H1 (cell line): ENCODE measurements at regions not wholly inside any gene's neighbourhood (a gene's known extent, or its start where the extent isn't known, plus 50 kb on each side); places are given as distances from the start of the nearest gene placed in this dataset.

Experiments used
- CTCF ChIA-PET: fragments of 300-600 bp; sonication (Branson Sonifier 250); formaldehyde crosslinking; loops from one replicate; lab custom pipeline; 2021; ENCODE audit not compliant: partially characterized antibody; lab: Charles Lee
- POLR2A ChIA-PET: fragments of 300-600 bp; sonication (Branson Sonifier 250); formaldehyde crosslinking; loops from one replicate; lab custom pipeline; 2021; ENCODE audit warnings: inconsistent platforms; ENCODE audit not compliant: partially characterized antibody; lab: Charles Lee
- DNase-seq, 2 experiments: peaks; one replicate each; pipeline versions ENCODE4 v3.0.0 to v3.0.0-alpha.2; 2010 to 2022; ENCODE audit warnings: low spot score in 2 of 2, low read depth in 1 of 2, mixed read lengths in 1 of 2
- FAIRE-seq: peaks from 2 replicates; lab custom pipeline; 2011; peaks lifted over from hg19 to GRCh38; lab: Jason Lieb, UNC
- H2AFZ ChIP-seq: 2 replicates; pipeline ENCODE4 v1.8.1; 2012; ENCODE audit warnings: low read length, inconsistent platforms
- H2AK5ac ChIP-seq: 2 replicates; pipeline ENCODE4 v1.6.1; 2013; ENCODE audit warnings: low read depth, low read length
- H2BK120ac ChIP-seq: replicated peaks from 2 replicates; pipeline ENCODE3; 2013; ENCODE audit warnings: low read depth, low read length, inconsistent platforms
- H2BK12ac ChIP-seq: 2 replicates; pipeline ENCODE4 v1.6.1; 2013; ENCODE audit warnings: low read depth, low read length
- H2BK15ac ChIP-seq: 2 replicates; pipeline ENCODE4 v1.6.1; 2013; ENCODE audit warnings: low read length
- H2BK20ac ChIP-seq: 2 replicates; pipeline ENCODE4 v1.6.1; 2013; ENCODE audit warnings: low read length
- H2BK5ac ChIP-seq: 2 replicates; pipeline ENCODE4 v1.6.1; 2013; ENCODE audit warnings: low read depth, low read length
- H3K14ac ChIP-seq: 2 replicates; pipeline ENCODE4 v1.6.1; 2013; ENCODE audit warnings: inconsistent platforms; ENCODE audit not compliant: insufficient read length
- H3K18ac ChIP-seq: 2 replicates; pipeline ENCODE4 v1.6.1; 2013; ENCODE audit warnings: low read length; ENCODE audit errors: extremely low read depth
- H3K23ac ChIP-seq: 2 replicates; pipeline ENCODE4 v1.6.1; 2013; ENCODE audit warnings: inconsistent platforms; ENCODE audit not compliant: insufficient read length
- H3K23me2 ChIP-seq: 2 replicates; pipeline ENCODE4 v1.6.1; 2013; ENCODE audit warnings: low read depth, low read length
- H3K27ac ChIP-seq: 2 replicates; pipeline ENCODE4 v1.6.1; 2011; ENCODE audit warnings: low read depth, low read length, inconsistent platforms
- H3K27me3 ChIP-seq, 4 experiments: replicated peaks in 1 of 4; 1 replicate in 1 of 4; 2 replicates in 3 of 4; pipeline versions ENCODE4 v1.6.1 to v1.8.1; 2011 to 2013; ENCODE audit warnings: low read length in 3 of 4, mild to moderate bottlenecking in 3 of 4, inconsistent platforms in 2 of 4, mixed read lengths in 2 of 4, moderate library complexity in 1 of 4; ENCODE audit not compliant: control insufficient read depth in 3 of 4, insufficient read depth in 3 of 4; ENCODE audit errors: extremely low read depth in 1 of 4
- H3K36me3 ChIP-seq, 4 experiments: 2 replicates each; pipeline versions ENCODE4 v1.6.1 to v1.8.1; 2011 to 2013; ENCODE audit warnings: mild to moderate bottlenecking in 4 of 4, low read length in 3 of 4, moderate library complexity in 2 of 4, control low read depth in 1 of 4, inconsistent platforms in 1 of 4; ENCODE audit not compliant: insufficient read depth in 4 of 4, control insufficient read depth in 2 of 4
- H3K4ac ChIP-seq: replicated peaks from 2 replicates; pipeline ENCODE3; 2013; ENCODE audit warnings: low read length, low read depth, mixed read lengths, inconsistent platforms; ENCODE audit not compliant: insufficient read length
- H3K4me1 ChIP-seq, 4 experiments: replicated peaks in 1 of 4; 1 replicate in 1 of 4; 2 replicates in 3 of 4; pipeline versions ENCODE4 v1.6.1 to v1.8.1; 2011 to 2013; ENCODE audit warnings: low read length in 3 of 4, inconsistent platforms in 2 of 4, mixed read lengths in 1 of 4; ENCODE audit not compliant: insufficient read depth in 4 of 4, control insufficient read depth in 3 of 4
- H3K4me2 ChIP-seq, 2 experiments: 2 replicates each; pipeline versions ENCODE4 v1.6.1 to v1.8.1; 2011 to 2013; ENCODE audit warnings: low read depth in 2 of 2, low read length in 2 of 2, control low read depth in 1 of 2, inconsistent platforms in 1 of 2, mild to moderate bottlenecking in 1 of 2; ENCODE audit not compliant: insufficient read depth in 1 of 2
- H3K4me3 ChIP-seq, 4 experiments: fragments of 200-600, 300-600 bp in 1 of 4; sonication (generic), shearing (Covaris generic), sonication (Bioruptor Twin) in 1 of 4; 2 replicates each; pipeline versions ENCODE4 v1.5.1 to v1.8.1; 2011 to 2016; ENCODE audit warnings: low read length in 4 of 4, low read depth in 3 of 4, control low read depth in 2 of 4, inconsistent platforms in 2 of 4, mild to moderate bottlenecking in 2 of 4, mixed read lengths in 1 of 4, moderate library complexity in 1 of 4; ENCODE audit not compliant: insufficient read depth in 2 of 4; ENCODE audit errors: extremely low read depth in 1 of 4
- H3K56ac ChIP-seq: replicated peaks from 2 replicates; pipeline ENCODE3; 2013; ENCODE audit warnings: low read depth, mild to moderate bottlenecking, mixed read lengths, low read length, inconsistent platforms; ENCODE audit not compliant: insufficient read length
- H3K79me1 ChIP-seq: 2 replicates; pipeline ENCODE4 v1.6.1; 2013; ENCODE audit warnings: low read depth, low read length, control low read depth
- H3K79me2 ChIP-seq, 2 experiments: 2 replicates each; pipeline versions ENCODE4 v1.6.1 to v1.8.1; 2012 to 2013; ENCODE audit warnings: low read length in 2 of 2, mild to moderate bottlenecking in 2 of 2, inconsistent platforms in 1 of 2; ENCODE audit not compliant: insufficient read depth in 2 of 2, control insufficient read depth in 1 of 2
- H3K9ac ChIP-seq, 4 experiments: replicated peaks in 1 of 4; 1 replicate in 1 of 4; 2 replicates in 3 of 4; pipeline versions ENCODE4 v1.6.1 to v1.8.1; 2011 to 2013; ENCODE audit warnings: low read depth in 3 of 4, low read length in 3 of 4, control low read depth in 2 of 4, mild to moderate bottlenecking in 2 of 4, moderate library complexity in 2 of 4, inconsistent platforms in 1 of 4; ENCODE audit errors: extremely low read depth in 1 of 4
- H3K9me3 ChIP-seq, 2 experiments: 2 replicates each; pipeline versions ENCODE4 v1.6.1 to v1.8.1; 2012 to 2013; ENCODE audit warnings: mild to moderate bottlenecking in 2 of 2, moderate library complexity in 2 of 2, control low read depth in 1 of 2, inconsistent platforms in 1 of 2, low read depth in 1 of 2, low read length in 1 of 2, mixed read lengths in 1 of 2; ENCODE audit not compliant: insufficient read depth in 2 of 2
- H4K20me1 ChIP-seq, 2 experiments: replicated peaks in 1 of 2; 2 replicates each; pipeline versions ENCODE3 to v1.8.1; 2011 to 2013; ENCODE audit warnings: inconsistent platforms in 2 of 2, low read length in 2 of 2, mild to moderate bottlenecking in 1 of 2; ENCODE audit not compliant: insufficient read depth in 2 of 2, control insufficient read depth in 1 of 2
- H4K5ac ChIP-seq: 2 replicates; pipeline ENCODE4 v1.6.1; 2013; ENCODE audit warnings: low read length, low read depth, mixed read lengths, inconsistent platforms; ENCODE audit not compliant: insufficient read length
- H4K8ac ChIP-seq: 2 replicates; pipeline ENCODE4 v1.8.0; 2013; ENCODE audit warnings: mild to moderate bottlenecking, moderate library complexity, low read length, inconsistent platforms; ENCODE audit not compliant: insufficient read depth; ENCODE audit errors: extremely low read depth
- H4K91ac ChIP-seq: replicated peaks from 2 replicates; pipeline ENCODE3; 2013; ENCODE audit warnings: low read length, mixed read lengths, inconsistent platforms; ENCODE audit not compliant: insufficient read length
- HDAC6 ChIP-seq: IDR thresholded peaks from one replicate; pipeline ENCODE4 v1.7.1; 2012; ENCODE audit warnings: low read depth, mild to moderate bottlenecking, inconsistent platforms, low read length, moderate library complexity
- SAP30 ChIP-seq: fragments of 300-600 bp; sonication (generic); IDR thresholded peaks from 2 replicates; pipeline ENCODE4 v1.7.1; 2012; ENCODE audit warnings: low read length, moderate library complexity, mild to moderate bottlenecking, inconsistent platforms; ENCODE audit not compliant: insufficient read depth, insufficient replicate concordance
- SIN3A ChIP-seq, 2 experiments: IDR thresholded peaks in 1 of 2; conservative IDR thresholded peaks in 1 of 2; 2 replicates each; pipeline ENCODE4 v1.6.1; 2011 to 2012; ENCODE audit warnings: low read length in 2 of 2, improper control_type of control experiment in 1 of 2, low read depth in 1 of 2, mild to moderate bottlenecking in 1 of 2
- WGBS, 2 experiments: shearing (Covaris generic) in 1 of 2; methylation state at CpG; one replicate each; pipeline versions ENCODE4 v1.1.6 to v1.1.7; 2013 to 2015; ENCODE audit warnings: low lambda C conversion rate in 2 of 2, mixed read lengths in 2 of 2, inconsistent platforms in 1 of 2, low coverage in 1 of 2, missing lambda C conversion rate in 1 of 2; ENCODE audit not compliant: insufficient replicate concordance in 2 of 2, insufficient coverage in 1 of 2, insufficient read length in 1 of 2; ENCODE audit errors: extremely low coverage in 1 of 2, missing lambda C conversion rate in 1 of 2; 5-methylcytosine and 5-hydroxymethylcytosine counted together

GRCh38 chr2:128528133-128528532 lies 209.5 kb upstream of the HS6ST1 start:
- Histone ChIP-seq H3K14ac (no peak overlapping the region), H3K4me1 (peaks cover 0 to 2% (median 0%) of the 10 kb centered on the region in 4 experiments; a peak in 2 of 7 replicates), H3K56ac (no peak overlapping the region), H2BK15ac (0 out of 2 replicates have a peak overlapping the region, but pooled peaks have one; percentile 22), H4K8ac (no peak overlapping the region), H3K9me3 (no peaks in the 10 kb centered on the region), H4K5ac (no peak overlapping the region), H2BK5ac (no peak overlapping the region), H3K4me3 (no peak overlapping the region), H3K23ac (no peak overlapping the region), H3K4me2 (no peak overlapping the region), H3K27me3 (no peaks in the 10 kb centered on the region; a peak in 2 of 7 replicates), H3K27ac (no peak overlapping the region), H3K18ac (no peak overlapping the region), H3K23me2 (no peaks in the 10 kb centered on the region), H3K79me2 (no peaks in the 10 kb centered on the region), H3K4ac (no peak overlapping the region), H3K79me1 (no peaks in the 10 kb centered on the region), H3K36me3 (no peaks in the 10 kb centered on the region), H3K9ac (no peak overlapping the region), H2BK120ac (no peak overlapping the region), H2BK20ac (no peak overlapping the region), H4K20me1 (no peaks in the 10 kb centered on the region), H2AFZ (no peak overlapping the region), H2AK5ac (no peak overlapping the region), H2BK12ac (no peak overlapping the region; the same call in 1 of the 2 replicates), H4K91ac (no peak overlapping the region)
- ChIA-PET POLR2A (no interaction called here), CTCF (interaction anchor here (0.7 to 1.5 kb wide), 6 partner anchors 10 to 379 kb away, joined by 3 to 5 read pairs (median 3); no protein-coding TSS in a partner anchor)
- FAIRE-seq (no peak), DNase-seq (no peak)
- no peak for TF ChIP-seq HDAC6
- no peak for TF ChIP-seq SAP30
- TF ChIP-seq SIN3A (conservative IDR thresholded peaks at IDR 0.05 in 1 of 2, IDR thresholded peaks at IDR 0.05 in 1 of 2; ENCODE audit: low read depth in 1 of 2, low read length in 2 of 2): no peak
- 86% methylated on average over 5 of the region's 5 CpGs; no CpG with 5 or more reads in 1 of the 2 experiments for WGBS, 2 experiments
